GM12865 (cell line): ENCODE measurements at regions not wholly inside any gene's neighbourhood (a gene's known extent, or its start where the extent isn't known, plus 50 kb on each side); places are given as distances from the start of the nearest gene placed in this dataset.
"Not testable (repeated sequence)": the region's sequence is repeated elsewhere in the genome, so short reads cannot be mapped to it uniquely, and the experiment has no call there.

ENCODE experiments used
- DNase-seq: peaks from one replicate; pipeline ENCODE4 v3.0.0; 2010; ENCODE audit warnings: low read depth
- H3K4me3 ChIP-seq: 2 replicates; pipeline ENCODE4 v1.5.1; 2011; ENCODE audit warnings: mild to moderate bottlenecking, low read depth, low read length, control low read depth
- TF ChIP-seq, protein P1 (sequence below): IDR thresholded peaks from 2 replicates; pipeline ENCODE4 v1.5.1; 2011; ENCODE audit warnings: low read length, control low read depth, low read depth, inconsistent platforms; ENCODE audit not compliant: insufficient read depth; ENCODE audit errors: missing control alignments

DNA sequence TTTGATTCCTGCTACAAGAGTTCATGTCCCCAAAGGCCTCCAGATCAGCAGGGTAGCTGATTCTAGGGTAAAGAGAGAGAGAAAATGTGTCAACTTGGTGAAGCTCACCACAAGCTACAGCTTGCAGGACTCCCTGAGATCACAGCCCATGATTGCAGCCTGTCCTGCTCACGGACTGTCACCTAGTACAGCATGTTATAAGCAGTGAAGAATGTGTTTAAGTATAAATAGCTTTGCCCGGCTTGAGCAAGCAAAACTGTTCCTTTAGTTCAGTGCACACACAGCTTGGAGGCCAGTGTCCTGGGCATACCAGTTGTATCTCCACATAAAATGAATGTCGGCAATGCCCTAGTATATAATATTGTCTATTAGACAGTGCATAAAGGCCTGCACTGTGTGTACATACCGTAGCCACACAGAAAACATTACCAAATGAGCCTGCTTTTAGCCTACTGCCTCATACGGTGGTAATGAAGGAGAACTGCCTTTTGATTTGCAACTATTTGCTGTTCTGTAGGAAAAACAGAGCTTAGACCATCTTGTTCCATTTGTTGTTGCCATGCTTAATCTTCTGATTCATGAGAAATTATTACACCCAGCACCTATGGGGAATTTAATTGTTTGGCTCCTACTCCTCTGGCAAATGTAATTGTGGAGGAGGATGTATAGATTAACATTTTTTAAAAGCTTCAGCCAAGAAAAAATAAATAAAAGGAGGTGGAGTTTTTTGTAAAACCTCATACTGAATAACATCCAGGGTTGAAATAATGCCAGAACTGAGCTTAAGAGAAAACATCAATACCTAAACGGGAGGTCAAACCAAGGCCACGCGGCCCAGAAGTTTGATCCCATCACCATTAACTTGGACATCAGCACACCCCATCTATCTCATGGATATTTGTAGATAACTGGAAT, 108.1 kb upstream of the G2E3 start:
- H3K4me3 ChIP-seq, result no peak overlapping the region
- DNase-seq, result no peak
- TF ChIP-seq, protein P1, sequence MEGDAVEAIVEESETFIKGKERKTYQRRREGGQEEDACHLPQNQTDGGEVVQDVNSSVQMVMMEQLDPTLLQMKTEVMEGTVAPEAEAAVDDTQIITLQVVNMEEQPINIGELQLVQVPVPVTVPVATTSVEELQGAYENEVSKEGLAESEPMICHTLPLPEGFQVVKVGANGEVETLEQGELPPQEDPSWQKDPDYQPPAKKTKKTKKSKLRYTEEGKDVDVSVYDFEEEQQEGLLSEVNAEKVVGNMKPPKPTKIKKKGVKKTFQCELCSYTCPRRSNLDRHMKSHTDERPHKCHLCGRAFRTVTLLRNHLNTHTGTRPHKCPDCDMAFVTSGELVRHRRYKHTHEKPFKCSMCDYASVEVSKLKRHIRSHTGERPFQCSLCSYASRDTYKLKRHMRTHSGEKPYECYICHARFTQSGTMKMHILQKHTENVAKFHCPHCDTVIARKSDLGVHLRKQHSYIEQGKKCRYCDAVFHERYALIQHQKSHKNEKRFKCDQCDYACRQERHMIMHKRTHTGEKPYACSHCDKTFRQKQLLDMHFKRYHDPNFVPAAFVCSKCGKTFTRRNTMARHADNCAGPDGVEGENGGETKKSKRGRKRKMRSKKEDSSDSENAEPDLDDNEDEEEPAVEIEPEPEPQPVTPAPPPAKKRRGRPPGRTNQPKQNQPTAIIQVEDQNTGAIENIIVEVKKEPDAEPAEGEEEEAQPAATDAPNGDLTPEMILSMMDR, result no peak

DNA sequence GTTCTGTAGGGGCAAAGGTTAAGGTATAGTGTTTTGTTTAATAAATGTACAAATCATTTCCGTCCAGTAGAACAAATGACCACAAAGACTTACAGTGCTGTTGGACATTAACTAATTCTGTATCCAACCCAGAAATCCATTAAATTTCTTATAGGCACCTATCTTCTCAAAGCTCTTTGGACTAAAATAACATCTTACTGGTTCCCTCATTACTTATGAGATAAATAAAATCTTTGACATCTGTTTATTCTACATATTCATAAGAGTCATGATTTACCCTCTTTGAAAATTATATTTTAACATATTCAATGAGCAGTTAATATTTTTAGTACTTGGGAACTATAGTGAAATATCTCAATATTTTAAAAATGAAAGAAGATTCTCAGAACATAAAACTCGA, 102.7 kb upstream of the G2E3 start:
- H3K4me3 ChIP-seq, result no peak overlapping the region
- TF ChIP-seq, protein P1, result no peak

DNA sequence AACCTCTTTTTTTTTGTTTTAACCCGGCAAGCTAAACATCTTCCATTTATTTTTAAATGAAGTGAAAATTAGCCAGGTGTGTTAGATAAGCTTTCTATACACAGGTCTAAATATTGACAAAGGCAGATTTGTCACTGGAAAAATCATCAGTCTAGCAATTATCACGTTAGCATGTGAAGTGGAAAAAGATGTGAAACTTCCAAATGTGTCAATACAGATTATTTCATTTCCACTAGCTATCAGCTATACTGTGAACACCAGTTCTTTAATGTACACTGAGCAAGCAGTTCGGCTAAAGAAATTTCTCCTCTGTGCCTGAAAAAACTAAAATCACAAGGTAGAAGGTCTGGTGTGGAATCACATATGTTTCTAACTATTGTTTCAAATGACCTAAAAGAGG, 96.6 kb upstream of the G2E3 start:
- TF ChIP-seq, protein P1, result no peak
- no peak for DNase-seq
- H3K4me3 ChIP-seq, result no peak overlapping the region

More for the DNA sequence above, 102.7 kb upstream of the G2E3 start:
- DNase-seq, result no peak

DNA sequence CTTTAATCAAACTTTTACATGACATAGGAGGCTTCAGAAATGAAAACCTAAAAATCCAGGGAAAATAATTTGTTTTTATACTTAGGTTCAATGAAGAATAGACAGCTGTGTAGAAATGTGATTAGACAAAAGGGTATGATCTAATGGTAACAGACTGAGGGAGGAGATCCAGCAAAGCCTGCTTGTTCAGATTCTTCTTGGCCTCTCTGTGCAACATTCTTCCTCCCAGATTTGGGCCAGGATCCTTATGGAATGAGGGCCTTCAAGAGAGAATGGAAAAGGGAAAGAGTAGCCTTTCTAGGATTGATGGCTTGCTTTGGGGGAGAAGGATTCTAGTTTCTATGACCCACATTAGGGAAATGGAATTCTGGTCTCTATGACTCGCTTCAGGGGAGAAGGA, 94.5 kb upstream of the G2E3 start:
- DNase-seq, result no peak
- TF ChIP-seq, protein P1, result no peak
- no peak overlapping the region for H3K4me3 ChIP-seq

DNA sequence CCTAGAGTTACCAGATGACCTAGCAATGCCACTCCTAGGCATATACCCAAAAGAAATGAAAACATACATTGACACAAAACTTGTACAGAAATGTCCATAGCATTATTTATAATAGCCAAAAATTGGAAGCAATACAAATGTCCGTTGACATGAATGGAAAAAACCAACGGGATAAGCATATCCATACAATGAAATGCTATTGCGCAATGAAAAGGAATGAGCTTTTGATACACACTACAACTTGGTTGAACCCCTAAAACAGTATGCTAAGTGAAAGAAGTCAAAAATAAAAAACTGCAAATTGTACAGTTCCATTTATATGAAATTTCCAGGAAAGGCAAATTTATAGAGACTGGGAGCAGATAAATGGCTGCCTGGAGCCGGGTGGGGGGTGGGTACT, 90.6 kb upstream of the G2E3 start:
- H3K4me3 ChIP-seq, result no peak overlapping the region
- DNase-seq, result no peak
- TF ChIP-seq, protein P1, result no peak

DNA sequence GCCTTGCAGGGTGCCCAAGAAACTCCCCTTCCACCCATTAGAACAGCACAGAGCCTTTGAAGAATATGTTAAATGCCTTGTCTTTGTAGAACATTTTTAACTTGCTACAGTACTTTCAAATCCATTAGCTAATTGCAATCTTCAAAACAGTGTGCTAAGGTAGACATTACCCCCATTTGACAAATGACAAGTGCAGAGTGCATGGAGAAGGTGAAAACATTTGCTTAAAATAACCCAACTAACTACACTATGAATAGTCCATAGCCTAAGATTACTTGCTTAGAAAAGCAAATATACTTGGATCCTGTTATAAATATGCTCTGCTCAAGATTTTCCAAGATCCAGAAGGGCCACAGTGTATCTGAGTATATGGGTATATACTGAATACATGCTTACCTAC, 87.0 kb upstream of the G2E3 start:
- DNase-seq, result no peak
- TF ChIP-seq, protein P1, result no peak
- H3K4me3 ChIP-seq, result no peak overlapping the region

DNA sequence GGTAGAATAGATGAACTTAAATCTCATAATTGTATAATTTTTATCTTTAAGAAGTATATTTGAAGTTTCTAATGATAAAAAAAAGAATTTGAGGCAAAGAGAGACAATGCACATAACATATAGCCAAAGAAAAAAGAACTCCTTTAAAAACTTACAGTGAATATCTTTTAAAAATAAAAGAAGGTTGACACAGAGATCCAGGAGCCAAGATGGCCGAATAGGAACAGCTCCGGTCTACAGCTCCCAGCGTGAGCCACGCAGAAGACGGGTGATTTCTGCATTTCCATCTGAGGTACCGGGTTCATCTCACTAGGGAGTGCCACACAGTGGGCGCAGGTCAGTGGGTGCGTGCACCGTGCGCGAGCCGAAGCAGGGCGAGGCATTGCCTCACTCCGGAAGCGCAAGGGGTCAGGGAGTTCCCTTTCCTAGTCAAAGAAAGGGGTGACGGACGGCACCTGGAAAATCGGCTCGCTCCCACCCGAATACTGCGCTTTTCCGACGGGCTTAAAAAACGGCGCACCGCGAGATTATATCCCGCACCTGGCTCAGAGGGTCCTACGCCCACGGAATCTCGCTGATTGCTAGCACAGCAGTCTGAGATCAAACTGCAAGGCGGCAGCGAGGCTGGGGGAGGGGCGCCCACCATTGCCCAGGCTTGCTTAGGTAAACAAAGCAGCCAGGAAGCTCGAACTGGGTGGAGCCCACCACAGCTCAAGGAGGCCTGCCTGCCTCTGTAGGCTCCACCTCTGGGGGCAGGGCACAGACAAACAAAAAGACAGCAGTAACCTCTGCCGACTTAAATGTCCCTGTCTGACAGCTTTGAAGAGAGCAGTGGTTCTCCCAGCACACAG, 84.9 kb upstream of the G2E3 start:
- DNase-seq, H3K4me3 ChIP-seq: not testable (repeated sequence)
